Mesenteric fat pad (tissue), 1 donor: ENCODE measurements at regions not wholly inside any gene's neighbourhood (a gene's known extent, or its start where the extent isn't known, plus 50 kb on each side); places are given as distances from the start of the nearest gene placed in this dataset.
"Not testable (repeated sequence)": the region's sequence is repeated elsewhere in the genome, so short reads cannot be mapped to it uniquely, and the experiment has no call there.

Source experiments
- DNase-seq: peaks from one replicate; pipeline ENCODE4 v3.0.0-alpha.2; 2020; ENCODE audit warnings: low spot score
- donor health status: DM: yes; HTN: yes; CAD: no.

DNA sequence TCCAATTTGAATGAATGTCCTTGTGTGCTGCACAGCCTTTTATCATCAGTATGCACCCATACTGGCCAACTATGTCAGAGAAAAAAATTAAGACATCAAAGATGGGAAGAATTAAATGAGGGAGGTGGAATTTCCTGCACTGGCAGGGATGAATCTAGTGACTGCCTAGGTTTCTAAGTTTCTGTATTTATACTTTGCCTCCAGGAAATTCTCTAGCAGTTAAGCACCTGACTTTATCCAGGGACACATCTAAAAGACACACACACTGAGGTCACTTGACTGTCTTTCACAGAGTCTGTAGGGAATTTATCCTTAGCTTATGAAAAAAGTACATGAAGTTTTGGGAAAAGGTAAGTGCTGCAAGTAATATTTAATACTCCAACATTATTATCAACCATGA, 636.5 kb upstream of the PTCHD4 start:
- no peak for DNase-seq

DNA sequence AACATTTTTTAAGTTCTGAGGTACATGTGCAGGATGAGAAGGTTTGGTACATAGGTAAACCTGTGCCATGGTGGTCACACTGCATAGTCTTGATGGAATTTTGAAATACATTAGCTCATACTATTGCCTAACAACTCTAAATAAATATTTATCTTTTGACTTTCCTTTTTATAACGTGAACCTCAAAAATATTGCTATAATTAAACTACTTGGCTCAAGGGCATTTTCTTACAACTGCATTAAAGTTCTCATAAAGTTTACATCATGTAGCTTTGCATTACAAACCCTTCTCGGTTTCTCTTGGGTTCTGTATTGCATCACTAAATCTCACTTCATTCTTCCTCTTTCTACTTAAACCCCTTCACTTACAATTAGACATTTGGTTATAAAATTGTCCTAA, 636.0 kb upstream of the PTCHD4 start:
- DNase-seq: no peak

DNA sequence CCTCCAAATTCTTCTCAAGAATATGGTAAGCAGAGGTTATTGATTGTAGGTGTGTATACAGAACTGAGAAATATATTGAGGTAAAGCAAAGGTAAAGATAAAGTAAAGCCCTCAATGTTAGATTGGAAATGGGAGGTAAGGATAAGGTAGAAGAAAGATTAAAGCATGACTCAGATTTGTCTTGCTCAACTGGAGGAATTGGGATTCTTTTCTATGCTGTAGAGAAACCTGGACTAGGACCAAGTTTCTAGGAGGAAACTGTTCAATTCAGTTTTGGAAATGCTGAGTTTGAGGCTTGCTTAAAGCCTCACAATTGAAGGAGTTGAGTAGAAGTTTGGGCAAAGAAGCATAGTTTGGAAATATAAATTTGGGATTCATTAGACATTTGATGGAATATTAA, 634.0 kb upstream of the PTCHD4 start:
- no peak for DNase-seq

DNA sequence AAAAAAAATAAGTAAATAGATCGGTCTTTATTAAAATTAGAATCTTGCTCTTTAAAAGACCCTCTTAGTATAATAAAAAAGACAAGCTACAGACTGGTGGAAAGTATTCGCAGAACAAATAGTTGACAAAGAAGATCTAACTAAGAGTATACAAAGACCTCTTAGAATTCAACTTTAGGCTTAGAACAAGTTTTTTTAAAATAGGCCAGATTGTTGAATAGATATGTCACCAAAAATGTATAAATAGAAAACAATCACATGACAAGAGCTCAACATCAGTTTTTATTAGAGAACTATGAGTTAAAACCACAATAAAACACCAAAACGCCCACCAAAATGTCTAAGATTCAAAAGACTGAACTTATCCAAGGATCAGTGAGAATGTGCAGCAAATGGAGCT, 632.7 kb upstream of the PTCHD4 start:
- DNase-seq: no peak

DNA sequence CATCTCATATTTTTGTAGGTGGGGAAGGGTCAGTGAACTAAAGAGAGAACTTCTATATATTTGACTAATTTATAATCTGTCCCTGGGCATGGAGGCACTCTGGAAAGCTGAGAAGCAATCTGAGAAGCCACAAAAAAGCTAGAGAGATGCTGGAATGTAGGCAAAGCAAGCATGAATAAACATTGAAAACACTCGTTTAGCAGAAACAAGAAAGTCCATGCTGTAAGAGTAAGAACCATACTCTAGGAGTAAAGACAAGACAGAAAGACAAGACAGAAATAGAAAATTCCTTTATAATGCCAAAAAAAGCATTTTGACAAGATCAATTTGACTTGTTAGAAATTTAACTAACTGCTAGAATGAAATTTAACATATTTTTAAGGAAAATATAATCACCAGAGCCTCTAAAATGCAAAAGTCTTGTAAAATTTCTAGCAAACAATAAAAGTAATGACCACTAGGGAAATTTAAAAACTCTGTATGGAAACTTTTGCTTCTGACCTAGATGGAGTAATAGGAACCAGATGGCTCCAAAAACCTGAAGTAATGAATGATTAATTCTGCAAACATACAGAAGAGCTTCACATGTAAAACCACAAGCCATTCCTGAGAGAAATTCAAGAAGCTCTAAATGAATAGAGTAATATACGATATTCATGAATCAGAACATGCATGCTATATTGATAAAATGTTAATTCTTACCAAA, 625.7 kb upstream of the PTCHD4 start:
- DNase-seq: no peak

DNA sequence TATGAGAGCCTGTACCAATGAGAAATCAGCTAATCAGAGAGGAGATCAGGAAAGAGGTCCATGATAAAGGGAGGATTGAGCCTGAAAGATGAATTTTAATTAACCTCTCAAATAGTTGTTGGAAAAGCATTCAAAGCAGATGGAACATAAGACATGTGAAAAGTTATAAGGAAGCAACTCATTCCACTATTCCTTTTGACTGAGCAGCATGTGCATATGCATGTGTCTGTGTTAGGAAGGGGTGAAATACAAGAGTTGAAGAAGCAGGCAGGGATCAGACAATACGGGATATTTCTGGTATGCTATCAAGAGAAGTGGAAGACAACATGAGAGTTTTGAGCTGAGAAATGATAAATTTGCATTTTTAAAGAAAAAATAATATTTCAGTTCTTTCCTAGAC, 624.8 kb upstream of the PTCHD4 start:
- no peak for DNase-seq

DNA sequence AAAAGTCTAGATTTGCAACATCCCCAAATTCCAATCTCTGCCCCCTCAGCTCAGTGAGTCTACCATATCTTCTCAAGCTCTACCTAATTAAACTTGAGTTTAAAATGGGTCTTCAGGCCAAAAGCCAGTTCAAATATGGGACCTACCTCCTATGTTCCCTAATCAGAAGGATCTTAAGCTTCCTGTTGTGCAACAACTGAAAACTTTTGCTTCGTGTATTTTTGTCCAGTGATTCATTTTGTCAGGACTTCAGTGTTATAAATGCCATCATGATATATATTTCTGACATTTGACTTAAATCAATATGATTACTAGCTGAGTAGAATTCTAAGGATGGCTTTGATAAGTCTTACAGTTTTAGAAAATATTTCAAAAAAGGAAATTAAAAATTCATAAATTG, 622.6 kb upstream of the PTCHD4 start:
- no peak for DNase-seq

DNA sequence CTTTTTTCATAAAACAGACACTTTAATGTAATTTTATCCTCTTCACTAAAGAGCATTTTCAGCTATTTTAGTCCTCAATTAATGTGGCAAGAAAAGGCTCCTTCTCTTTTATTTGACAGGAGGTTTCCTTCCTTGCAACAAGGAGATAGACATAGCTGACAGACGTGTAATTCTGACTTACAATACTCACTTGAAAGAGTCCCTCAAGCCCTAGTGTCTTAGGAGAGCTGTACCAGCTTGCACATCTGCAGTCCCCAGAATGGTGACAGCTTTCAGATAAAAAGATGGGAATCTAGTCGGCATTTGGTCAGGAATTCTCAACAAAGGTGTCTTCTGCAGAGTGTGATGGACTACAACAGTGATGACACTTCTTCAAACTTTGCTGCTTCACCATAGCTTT, 603.7 kb upstream of the PTCHD4 start:
- DNase-seq: no peak

DNA sequence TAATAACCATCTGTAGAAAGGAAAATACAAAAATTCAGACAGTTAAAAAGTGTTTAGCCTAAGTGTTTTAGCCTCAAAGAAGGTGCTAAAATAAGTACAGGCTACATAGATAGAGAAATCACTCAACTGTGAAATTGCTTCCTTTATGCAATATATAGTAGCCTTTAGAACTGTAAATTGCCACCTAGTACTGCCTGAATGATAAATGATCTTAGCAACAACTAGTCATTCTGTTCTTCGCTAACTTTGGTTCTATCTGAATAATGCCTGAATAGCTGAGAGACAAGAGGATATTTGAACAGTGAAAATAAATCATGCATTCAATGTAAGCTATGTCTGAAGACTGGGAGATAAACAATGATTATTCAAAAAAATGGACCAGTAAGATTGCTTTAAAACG, 603.3 kb upstream of the PTCHD4 start:
- no peak for DNase-seq

DNA sequence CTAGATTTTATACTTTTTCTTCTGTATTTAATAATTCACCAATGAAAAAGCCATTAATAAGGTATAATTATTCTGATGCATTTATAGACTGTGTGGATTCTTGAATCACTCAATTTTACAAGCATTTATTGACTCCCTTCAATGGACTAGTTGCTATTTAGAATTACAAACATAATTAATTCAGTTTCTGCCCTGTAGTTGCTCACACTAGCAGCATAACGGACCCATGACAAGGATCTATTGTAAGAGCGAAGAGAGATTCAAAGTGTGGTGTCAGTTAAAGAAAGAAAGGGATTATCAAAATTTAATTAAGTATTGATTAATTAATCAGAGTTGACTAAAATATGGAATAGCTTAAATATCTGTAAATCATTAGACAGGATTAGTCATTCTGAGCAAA, 602.6 kb upstream of the PTCHD4 start:
- no peak for DNase-seq

DNA sequence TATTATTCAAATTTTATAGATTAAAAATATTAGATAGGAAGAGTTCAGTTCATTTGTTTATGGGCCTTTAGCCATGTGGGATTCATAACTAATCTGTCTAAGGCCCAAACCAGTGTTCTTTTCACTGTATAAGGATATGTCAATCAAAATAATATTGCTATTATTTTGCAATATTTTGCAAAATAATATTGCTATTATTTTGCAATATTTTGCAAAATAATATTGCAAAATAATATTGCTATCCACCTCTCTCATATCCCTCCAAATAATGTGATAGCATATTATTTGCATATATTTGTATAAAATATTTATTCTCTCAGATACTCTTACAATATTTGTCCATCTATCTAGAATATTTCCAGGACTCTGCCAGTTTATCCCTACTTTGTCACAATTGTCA, 595.3 kb upstream of the PTCHD4 start:
- DNase-seq: no peak

DNA sequence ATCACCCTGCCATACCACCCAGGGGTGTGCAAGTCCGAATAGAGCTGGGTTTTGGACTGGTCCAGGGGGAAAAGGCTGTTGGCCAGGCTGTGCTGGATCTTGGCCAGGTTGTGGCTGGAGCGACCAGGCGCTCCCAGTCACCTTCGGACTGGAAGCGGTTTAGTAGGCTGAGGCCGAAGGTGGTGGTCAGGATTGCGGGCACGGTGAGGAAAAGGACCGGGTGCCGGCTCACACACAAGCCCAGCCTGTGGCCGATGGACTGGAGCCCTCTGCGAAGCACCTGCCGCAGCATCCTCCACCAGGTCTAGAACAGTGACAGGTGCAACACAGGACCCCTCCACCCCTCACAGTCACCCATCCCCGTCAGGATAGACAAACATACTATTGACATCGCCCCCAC, 590.6 kb upstream of the PTCHD4 start:
- no peak for DNase-seq

DNA sequence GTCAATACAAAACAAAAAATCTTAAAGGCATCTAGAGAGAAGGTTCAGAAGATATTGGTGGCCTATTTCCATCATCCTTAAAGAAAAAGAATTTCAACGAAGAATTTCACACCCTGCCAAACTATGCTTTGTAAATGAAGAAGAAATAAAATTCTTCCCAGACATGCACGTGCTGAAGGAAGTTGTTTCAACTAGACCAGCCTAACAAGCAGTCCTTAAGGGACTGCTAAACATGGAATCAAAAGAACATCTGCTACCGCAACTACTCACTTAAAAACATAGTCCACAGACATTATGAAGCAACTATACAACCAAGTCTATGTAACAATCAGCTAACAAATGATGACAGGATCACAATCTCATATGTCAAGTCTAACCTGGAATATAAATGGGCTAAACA, 584.9 kb upstream of the PTCHD4 start:
- no peak for DNase-seq

DNA sequence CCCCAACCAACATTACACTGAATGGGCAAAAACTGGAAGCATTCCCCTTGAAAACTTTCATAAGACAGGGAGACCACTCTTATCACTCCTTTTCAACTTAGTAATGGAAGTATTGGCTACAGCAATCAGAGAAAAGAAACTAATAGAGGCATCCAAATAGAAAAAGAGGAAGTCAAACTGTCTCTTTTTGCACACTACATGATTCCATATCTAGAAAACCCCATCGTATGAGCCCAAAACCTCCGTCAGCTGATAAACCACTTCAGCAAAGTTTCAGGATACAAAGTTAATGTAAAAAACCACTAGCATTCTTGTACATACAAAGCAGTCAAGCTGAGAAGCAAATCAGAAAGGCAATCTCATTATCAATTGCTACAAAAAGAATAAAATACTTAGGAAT, 580.4 kb upstream of the PTCHD4 start:
- no peak for DNase-seq

DNA sequence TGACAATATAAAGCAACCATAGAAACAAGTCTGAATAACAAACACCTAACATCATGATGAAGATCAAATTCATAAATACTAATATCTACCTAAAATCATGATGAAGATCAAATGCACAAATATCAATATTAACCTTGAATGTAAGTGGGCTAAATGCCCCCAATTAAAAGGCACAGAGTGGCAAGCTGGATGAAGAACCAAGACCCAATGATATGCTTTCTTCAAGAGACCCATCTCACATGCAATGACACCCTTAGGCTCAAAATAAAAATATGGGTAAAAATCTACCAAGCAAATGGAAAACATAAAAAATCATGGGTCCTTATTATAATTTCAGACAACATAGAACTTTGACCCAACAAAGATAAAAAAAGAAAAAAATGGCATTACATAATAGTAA, 578.5 kb upstream of the PTCHD4 start:
- no peak for DNase-seq

DNA sequence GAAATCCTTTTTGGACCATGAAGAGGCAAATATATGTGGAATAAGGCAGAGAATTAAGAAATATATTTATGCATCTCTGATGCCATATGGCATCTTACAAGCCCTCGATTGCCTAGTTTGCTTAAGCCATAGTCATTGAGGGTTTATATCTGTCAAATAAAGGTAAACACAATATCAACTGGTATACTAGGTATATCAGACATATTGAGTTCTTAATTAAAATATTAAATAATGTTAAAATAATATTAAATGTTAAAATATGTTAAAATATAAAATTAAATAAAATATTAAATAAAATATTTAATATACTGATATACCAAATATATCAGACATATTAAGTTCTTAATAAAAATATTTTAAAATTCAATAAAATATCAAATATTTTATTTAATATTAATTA, 567.4 kb upstream of the PTCHD4 start:
- no peak for DNase-seq

DNA sequence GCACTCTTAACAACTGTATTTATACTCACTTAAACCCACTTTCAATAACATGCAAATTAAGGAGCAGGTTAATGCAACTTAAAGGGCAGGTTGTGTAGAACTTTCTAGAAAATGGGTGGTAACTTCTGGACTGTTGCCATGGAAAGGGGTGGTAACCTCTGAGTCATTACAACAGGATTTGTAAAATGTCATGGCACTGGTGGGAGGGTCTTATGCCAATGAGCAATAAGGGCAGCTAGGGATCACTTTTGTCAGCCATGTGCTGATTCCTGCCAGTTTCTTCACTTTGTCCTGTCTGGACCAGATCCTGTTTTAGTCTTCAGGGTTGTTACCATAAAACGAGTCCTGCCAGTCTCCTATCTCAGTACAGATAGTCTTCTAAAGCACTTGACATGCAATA, 560.5 kb upstream of the PTCHD4 start:
- DNase-seq: no peak

DNA sequence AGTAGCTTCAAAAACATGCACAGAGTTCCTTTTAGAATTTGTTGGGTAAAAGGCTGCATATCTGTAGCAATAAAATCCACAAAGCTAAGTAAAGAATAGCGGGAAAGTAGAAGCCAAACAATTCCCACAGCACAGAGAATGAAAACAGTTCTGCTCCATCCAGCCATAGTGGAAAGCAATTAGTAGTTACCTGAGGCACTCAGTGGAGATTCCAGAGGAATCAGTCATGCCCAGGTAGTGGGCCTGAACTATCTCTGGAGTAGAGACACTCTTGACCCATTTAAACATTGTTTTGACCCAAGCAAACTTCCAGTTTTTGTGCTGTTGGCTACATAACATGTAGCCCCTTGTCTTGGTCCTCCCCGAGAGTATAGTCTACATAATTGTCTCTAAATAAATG, 559.5 kb upstream of the PTCHD4 start:
- no peak for DNase-seq

DNA sequence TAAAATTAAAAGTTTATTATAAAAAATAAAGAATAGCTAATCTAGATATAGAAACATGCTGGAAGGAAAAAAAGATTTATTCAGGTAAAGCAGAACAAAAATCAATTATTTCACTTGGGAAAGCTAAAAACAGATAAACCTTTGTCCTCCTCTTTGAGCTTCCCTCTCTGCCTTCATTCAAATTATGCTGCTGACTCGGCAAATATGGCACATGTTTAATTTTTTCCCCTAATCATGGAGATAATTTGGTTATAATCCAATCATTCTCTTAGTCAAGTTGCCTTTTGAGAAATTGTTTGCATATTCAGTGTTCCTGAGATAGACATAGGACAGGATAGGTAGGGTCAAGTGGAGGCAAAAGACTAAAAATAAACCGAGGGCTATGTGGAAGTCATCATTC, 556.8 kb upstream of the PTCHD4 start:
- DNase-seq: no peak

DNA sequence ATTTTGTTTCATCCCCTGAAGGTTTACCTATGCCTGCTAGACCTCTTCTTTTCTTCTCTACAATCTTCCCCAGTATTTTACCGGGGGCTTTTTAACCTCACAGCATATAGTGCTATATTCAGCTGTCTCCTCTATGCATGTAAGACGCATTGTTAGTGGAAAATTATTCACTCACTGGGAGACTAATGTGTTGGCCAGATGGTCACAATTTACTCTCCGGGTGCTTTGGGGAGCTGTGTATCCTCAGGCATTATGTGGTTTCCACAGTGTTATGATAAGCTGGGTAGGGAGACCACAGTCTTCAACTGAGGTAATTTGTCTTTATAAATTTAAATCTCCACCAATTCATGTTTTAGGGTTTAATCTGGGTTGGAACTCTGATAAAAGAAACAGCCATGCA, 553.8 kb upstream of the PTCHD4 start:
- DNase-seq: no peak

DNA sequence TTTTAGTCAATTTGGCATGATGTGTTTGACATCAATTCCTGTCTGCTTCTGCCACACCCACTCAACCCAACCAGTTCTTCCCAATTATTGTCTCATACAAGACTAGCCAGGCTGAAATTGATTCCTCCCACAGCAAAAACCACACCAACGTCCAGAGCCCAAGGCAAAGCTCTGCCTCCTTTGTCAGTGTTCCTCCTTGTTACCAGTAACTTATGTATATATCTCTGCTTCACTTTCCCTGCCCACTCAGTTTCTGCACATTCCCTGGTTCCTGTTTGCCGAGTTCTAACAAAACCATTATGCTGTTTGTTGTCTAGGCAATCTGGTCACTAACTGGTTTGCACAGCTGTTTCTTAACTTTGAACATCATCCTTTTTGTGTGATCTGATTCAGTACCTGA, 547.9 kb upstream of the PTCHD4 start:
- DNase-seq: no peak

DNA sequence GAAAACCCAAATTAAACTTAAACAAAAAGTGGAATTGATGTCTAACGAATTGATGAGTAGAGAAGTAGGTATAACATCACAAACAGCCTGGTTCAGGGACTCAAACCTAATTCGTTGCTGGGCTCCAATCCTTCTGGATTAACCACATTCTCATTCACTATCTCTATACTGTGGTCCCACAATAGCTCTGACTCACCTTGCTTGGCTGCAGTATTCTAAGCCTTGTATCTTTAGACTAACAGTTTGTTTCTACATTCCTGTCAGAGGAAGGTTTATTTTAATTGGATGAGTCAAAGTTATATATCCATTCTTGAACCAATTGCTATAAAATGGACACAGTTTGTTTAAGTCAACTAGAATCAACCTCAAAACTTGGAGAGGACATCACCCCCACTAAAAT, 530.5 kb upstream of the PTCHD4 start:
- DNase-seq: no peak

DNA sequence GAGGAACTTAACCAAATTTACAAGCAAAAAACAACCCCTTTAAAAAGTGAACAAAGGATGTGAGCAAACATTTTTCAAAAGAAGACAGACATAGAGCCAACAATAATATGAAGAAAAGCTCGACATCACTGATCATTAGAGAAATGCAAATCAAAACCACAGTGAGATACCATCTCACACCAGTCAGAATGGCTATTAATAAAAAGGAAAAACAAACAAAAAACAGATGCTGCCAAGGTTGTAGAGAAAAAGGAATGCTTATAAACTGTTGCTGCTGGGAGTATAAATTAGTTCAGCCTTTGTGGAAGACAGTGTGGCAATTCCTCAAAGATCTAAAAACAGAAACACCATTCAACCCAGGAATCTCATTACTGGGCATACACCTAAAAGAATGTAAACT, 527.8 kb upstream of the PTCHD4 start:
- not testable (repeated sequence) for DNase-seq

DNA sequence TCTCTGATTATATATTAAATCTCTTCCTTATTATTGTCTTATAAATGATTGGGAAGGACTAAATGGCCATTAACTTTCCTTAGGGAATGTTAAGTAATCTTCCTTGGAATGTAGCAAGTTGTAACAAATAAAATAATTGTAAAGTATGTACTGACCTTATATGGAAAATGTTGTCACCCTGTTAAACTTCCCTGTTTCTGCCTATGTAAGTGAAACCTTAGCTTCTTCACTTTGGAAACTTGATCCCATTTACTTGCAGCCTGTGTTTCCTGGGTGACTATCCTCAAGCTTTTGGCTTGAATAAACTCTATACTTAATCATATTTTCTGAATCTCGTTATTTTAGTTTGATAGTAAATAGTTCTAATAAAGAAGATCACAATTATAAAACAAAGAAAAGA, 519.5 kb upstream of the PTCHD4 start:
- no peak for DNase-seq
